ENCODE measurements at regions not wholly inside any gene's neighbourhood (a gene's known extent, or its start where the extent isn't known, plus 50 kb on each side); places are given as distances from the start of the nearest gene placed in this dataset.
"Not testable (repeated sequence)": the region's sequence is repeated elsewhere in the genome, so short reads cannot be mapped to it uniquely, and the experiment has no call there.

DNA sequence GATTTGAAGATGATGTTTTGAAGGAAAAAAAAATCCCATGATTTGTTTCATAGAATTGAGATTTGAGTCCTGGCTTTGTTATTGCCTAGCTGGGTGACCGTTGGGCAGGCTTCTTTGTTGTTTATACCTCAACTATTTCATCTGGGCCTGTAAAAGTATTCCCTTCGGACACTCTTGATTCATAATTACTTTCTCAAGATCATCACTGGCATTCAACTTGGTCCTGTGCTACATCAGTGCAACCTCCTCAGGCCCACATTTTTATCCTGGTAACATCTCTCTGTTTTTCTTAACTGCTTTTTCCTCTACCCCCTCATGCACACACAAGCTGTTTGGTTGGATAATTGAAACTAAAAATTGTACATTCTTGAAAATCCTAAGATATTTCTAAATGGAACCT lies 67.5 kb upstream of the P3H2 start:
- FAIRE-seq = no peak

DNA sequence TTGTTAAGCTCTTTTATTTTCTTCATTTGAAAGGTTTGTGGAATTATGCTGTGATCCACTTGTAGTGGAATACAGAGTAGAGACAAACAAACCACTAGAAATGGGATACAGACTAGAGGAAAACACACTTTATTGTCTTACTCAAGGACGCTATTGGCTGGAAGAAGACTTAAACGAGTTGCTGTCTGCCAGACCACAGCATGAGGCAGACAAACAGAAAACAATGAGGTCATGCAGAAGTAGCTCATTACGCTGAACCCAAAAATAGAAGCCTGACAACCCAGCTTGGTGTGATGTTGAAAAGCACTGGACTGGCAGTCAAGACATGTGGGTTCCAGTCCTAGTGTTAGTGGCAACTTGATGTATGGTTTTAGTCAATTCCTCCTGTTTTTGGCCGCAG lies 62.4 kb upstream of the P3H2 start:
- no peak for FAIRE-seq

DNA sequence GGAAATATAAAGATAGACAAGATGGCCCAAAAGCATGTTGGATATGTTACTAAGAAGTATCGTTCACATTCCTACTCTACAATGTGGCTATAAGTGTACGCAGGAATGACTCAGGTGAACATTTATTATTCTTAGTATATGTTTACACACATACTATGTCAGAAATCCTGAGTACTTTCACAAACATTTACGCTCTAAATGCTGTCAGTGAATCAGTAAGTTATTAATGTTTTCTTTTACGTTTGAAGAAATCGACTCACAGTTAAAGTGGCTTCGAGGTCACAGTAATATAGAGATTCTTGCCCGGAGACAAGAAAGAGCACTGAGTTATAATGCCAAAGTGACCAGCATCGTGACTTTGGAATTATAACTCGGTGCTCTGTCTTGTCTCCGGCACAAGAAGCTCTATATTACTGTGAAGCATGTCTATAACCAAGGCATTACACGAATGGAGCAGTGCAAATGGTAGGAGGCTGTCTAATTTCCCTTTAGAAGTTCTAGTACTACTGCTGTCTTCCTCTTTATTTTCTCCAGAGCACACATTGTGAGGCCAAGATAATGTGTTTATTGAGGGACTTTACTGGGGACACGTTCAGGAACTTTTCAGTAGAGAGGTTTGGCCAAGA lies 61.8 kb upstream of the P3H2 start:
- no peak for FAIRE-seq

DNA sequence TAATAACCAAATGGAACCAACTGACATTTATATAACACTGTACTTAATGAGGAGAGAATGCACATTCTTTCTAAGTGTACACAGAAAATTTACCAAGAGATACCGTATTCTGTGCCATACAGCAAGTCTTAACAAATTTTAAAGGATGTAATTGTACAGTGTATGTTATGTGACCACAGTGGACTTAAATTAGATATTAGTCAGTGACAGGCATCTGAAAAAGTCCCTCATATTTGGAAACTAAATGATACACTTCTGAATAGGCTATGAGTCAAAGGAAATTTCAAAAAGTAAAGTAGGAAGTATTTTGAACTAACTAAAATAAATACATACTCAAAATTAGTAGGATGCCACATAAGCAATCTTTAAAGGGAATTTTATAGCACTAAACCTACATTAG lies 59.6 kb upstream of the P3H2 start:
- no peak for FAIRE-seq

DNA sequence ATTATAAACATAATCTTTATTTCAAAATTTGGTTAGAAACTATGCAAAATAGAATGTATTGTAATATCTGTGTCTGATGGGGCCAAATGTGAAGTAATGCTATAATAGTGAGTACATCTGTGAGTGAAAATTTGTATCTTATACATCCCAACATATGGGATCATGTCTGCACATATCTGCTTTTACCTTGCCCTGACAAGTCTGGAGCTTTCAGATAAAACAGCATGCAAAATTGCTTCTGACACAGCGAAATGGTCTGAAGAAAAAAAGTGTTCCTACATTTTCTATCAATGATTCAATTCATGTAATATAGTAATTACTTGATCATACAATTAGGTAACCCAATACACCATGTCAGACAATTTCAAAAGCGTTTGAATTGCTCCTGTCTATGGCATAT lies 58.1 kb upstream of the P3H2 start:
- FAIRE-seq = no peak

DNA sequence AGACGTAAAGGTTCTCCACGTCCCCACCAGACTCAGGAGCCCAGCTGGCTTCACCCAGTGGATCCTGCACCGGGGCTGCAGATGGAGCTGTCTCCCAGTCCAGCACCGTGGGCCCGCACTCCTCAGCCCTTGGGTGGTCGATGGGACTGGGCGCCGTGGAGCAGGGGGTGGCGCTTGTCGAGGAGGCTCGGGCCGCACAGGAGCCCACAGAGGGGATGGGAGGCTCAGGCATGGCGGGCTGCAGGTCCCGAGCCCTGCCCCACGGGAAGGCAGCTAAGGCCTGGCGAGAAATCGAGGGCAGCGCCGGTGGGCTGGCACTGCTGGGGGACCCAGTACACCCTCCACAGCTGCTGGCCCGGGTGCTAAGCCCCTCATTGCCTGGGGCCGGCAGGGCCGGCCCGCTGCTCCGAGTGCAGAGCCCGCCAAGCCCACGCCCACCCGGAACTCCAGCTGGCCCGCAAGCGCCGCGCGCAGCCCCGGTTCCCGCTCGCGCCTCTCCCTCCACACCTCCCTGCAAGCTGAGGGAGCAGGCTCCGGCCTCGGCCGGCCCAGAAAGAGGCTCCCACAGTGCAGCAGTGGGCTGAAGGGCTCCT lies 56.3 kb upstream of the P3H2 start:
- FAIRE-seq = not testable (repeated sequence)

DNA sequence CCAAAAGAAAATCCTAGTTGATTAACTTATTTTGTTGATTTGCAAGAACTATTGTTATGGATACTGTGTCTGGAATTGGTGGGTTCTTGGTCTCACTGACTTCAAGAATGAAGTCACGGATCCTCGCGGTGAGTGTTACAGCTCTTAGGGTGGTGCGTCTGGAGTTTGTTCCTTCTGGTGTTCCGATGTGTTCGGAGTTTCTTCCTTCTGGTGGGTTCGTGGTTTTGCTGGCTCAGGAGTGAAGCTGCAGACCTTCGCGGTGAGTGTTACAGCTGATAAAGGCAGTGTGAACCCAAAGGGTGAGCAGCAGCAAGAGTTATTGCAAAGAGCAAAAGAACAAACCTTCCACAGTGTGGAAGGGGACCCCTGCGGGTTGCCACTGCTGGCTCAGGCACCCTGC lies 55.4 kb upstream of the P3H2 start:
- not testable (repeated sequence) for FAIRE-seq

DNA sequence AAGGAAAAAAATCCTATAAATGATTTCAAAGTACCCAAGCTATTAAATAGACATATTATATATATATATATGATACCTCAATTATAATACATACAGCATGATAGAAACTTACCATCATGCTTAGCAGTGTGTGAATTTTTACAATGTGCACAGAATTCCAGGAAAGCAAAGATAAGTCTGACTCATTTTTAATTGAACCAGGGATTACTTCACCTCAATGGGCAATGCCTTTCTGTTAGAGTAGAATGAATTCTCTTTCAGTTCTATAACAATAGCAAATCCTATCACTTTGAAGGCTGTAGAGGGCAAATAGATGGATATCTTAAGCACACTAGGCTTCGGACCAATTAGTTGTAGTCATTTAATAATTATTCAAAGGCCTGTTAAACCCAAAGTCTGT lies 54.8 kb upstream of the P3H2 start:
- FAIRE-seq = no peak

DNA sequence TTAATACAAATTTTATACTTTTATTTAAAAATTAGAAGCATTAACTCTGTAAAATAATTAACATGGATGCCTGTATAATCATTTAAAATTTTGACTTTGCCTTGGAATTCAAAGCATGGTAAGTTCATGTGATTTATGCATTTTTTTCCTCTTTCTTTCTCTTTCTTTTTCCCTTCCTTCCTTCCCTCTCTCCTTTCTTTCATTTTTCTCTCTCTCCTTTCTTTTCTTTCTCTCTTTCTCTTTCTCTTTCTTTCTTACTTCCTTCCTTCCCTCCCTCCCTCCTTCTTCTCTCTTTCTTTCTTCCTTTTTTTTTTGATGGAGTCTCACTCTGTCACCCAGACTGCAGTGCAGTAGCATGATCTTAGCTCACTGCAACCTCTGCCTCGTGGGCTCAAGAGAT lies 53.8 kb upstream of the P3H2 start:
- no peak for FAIRE-seq

DNA sequence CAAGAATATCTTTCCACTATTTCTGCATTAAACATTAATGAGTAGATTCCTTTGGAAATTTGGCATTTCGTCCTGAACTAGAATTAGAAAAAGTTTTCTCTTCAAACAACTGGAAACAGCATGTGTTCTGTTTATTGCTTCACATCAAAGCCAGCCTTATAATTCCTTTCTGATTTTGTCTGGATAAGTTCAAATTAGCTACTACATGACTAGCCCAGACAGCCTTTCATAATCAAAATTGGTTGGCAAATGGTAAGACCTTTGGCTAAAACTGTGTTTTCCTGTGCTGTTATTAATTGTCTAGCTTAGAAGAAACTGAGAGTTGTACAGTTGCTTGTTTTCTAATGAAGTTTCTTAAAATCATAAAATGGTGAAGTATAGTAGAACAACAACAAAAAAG lies 52.7 kb upstream of the P3H2 start:
- FAIRE-seq = no peak

DNA sequence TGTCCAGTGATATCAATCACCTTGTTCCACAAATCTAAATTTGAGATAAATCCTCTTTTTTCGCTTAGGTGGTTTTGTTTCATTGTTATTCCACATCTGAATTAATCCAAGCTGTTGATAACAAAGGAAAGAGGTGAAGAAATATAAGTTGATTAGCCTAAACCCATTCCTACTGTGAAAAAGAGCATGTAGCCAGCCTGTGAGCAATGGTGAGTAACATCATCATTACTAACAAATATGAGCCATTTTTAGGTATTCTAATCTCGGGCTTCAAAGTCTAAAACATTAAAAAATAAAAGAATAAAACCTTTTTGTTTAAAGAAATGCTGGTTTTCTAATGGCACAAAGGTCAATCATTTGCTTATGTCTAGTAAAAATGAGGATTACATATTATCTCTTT lies 52.1 kb upstream of the P3H2 start:
- FAIRE-seq = no peak
